Mesendoderm (in vitro differentiated cells): ENCODE measurements at regions not wholly inside any gene's neighbourhood (a gene's known extent, or its start where the extent isn't known, plus 50 kb on each side); places are given as distances from the start of the nearest gene placed in this dataset.

ENCODE experiments used
- DNase-seq: peaks from one replicate; pipeline ENCODE4 v3.0.0; 2013
- H2AK5ac ChIP-seq: 2 replicates; pipeline ENCODE4 v1.6.1; 2013; ENCODE audit warnings: low read length, inconsistent platforms
- H2BK120ac ChIP-seq: 2 replicates; pipeline ENCODE4 v1.6.1; 2013; ENCODE audit warnings: low read depth, mild to moderate bottlenecking, low read length, moderate library complexity, mixed read lengths
- H2BK15ac ChIP-seq: replicated peaks from 2 replicates; pipeline ENCODE4 v1.6.1; 2013; ENCODE audit warnings: low read depth, mild to moderate bottlenecking, moderate library complexity
- H2BK5ac ChIP-seq: 2 replicates; pipeline ENCODE4 v1.6.1; 2013; ENCODE audit warnings: low read length, inconsistent platforms
- H3K18ac ChIP-seq: 2 replicates; pipeline ENCODE4 v1.6.1; 2013; ENCODE audit warnings: mild to moderate bottlenecking, low read length, mixed read lengths
- H3K23ac ChIP-seq: one replicate; pipeline ENCODE4 v1.6.1; 2013; ENCODE audit warnings: low read length
- H3K27ac ChIP-seq: 2 replicates; pipeline ENCODE4 v1.5.1; 2013; ENCODE audit warnings: low read depth, mild to moderate bottlenecking, inconsistent platforms, low read length, moderate library complexity
- H3K27me3 ChIP-seq: 2 replicates; pipeline ENCODE4 v1.6.1; 2013; ENCODE audit warnings: low read length, control low read depth, mild to moderate bottlenecking, inconsistent platforms; ENCODE audit not compliant: insufficient read depth, poor library complexity
- H3K36me3 ChIP-seq: 2 replicates; pipeline ENCODE4 v1.6.1; 2013; ENCODE audit warnings: low read length, inconsistent platforms; ENCODE audit not compliant: control insufficient read depth, insufficient read depth
- H3K4ac ChIP-seq: one replicate; pipeline ENCODE4 v1.6.1; 2013; ENCODE audit warnings: low read depth, mild to moderate bottlenecking, low read length, moderate library complexity
- H3K4me1 ChIP-seq: 2 replicates; pipeline ENCODE4 v1.6.1; 2013; ENCODE audit warnings: low read depth, low read length, inconsistent platforms; ENCODE audit not compliant: control insufficient read depth
- H3K4me2 ChIP-seq: 2 replicates; pipeline ENCODE4 v1.6.1; 2013; ENCODE audit warnings: low read length
- H3K4me3 ChIP-seq: 2 replicates; pipeline ENCODE4 v1.5.1; 2013; ENCODE audit warnings: mild to moderate bottlenecking, low read length
- H3K56ac ChIP-seq: one replicate; pipeline ENCODE4 v1.6.1; 2013; ENCODE audit warnings: low read length
- H3K79me1 ChIP-seq: 2 replicates; pipeline ENCODE4 v1.6.1; 2013; ENCODE audit warnings: low read length, inconsistent platforms
- H3K79me2 ChIP-seq: 2 replicates; pipeline ENCODE4 v1.6.1; 2013; ENCODE audit warnings: mild to moderate bottlenecking, low read length; ENCODE audit not compliant: control insufficient read depth, insufficient read depth
- H3K9ac ChIP-seq: 2 replicates; pipeline ENCODE4 v1.6.1; 2013; ENCODE audit warnings: low read length, inconsistent platforms
- H4K5ac ChIP-seq: one replicate; pipeline ENCODE4 v1.6.1; 2013; ENCODE audit warnings: low read length
- H4K8ac ChIP-seq: one replicate; pipeline ENCODE4 v1.6.1; 2013; ENCODE audit warnings: low read depth, mild to moderate bottlenecking, control low read depth, low read length, moderate library complexity
- WGBS: extraction: QIAGEN DNeasy Blood & Tissue Kit; methylation state at CpG from one replicate; pipeline ENCODE4 v1.1.7; 2013; ENCODE audit warnings: low lambda C conversion rate, missing lambda C conversion rate; ENCODE audit not compliant: insufficient coverage; ENCODE audit errors: extremely low coverage; 5-methylcytosine and 5-hydroxymethylcytosine counted together

- H3K4me3 ChIP-seq, result no peak overlapping the region
- H4K5ac ChIP-seq, result no peak overlapping the region
- H3K79me1 ChIP-seq, result no peaks in the 10 kb centered on the region
- H2BK5ac ChIP-seq, result no peak overlapping the region
- H3K4me2 ChIP-seq, result no peak overlapping the region
- no peak overlapping the region for H2BK15ac ChIP-seq
- no peaks in the 10 kb centered on the region for H3K4me1 ChIP-seq
- no peak overlapping the region for H3K4ac ChIP-seq
- no peaks in the 10 kb centered on the region for H3K27me3 ChIP-seq
- H3K23ac ChIP-seq, result no peak overlapping the region
- no peak overlapping the region for H2AK5ac ChIP-seq
- H2BK120ac ChIP-seq, result no peak overlapping the region
- DNase-seq, result peak; percentile 71
- no peak overlapping the region for H3K9ac ChIP-seq
- no peak overlapping the region for H3K56ac ChIP-seq
- no peaks in the 10 kb centered on the region for H3K36me3 ChIP-seq
- no CpG with 5 or more reads among the region's 1 CpG for WGBS
- H3K27ac ChIP-seq, result no peak overlapping the region
- H3K79me2 ChIP-seq, result no peaks in the 10 kb centered on the region
- no peak overlapping the region for H4K8ac ChIP-seq
- no peak overlapping the region for H3K18ac ChIP-seq
These were observed 352.7 kb downstream of the TSN start for GRCh38 chr2:122108186-122108585.

GRCh38 chr2:122112216-122113005 lies 357.0 kb downstream of the TSN start:
- no peak overlapping the region for H4K5ac ChIP-seq
- no peak overlapping the region for H2BK5ac ChIP-seq
- no CpG with 5 or more reads among the region's 12 CpGs for WGBS
- no peak for DNase-seq
- H3K9ac ChIP-seq, result no peak overlapping the region
- H3K27ac ChIP-seq, result no peak overlapping the region
- no peaks in the 10 kb centered on the region for H3K79me2 ChIP-seq
- no peak overlapping the region for H3K56ac ChIP-seq
- no peaks in the 10 kb centered on the region for H3K36me3 ChIP-seq
- H2BK15ac ChIP-seq, result no peak overlapping the region
- H3K4me3 ChIP-seq, result no peak overlapping the region
- H3K4me1 ChIP-seq, result no peaks in the 10 kb centered on the region
- no peaks in the 10 kb centered on the region for H3K27me3 ChIP-seq
- no peaks in the 10 kb centered on the region for H3K79me1 ChIP-seq
- no peak overlapping the region for H3K4ac ChIP-seq
- no peak overlapping the region for H2AK5ac ChIP-seq
- H3K23ac ChIP-seq, result no peak overlapping the region
- no peak overlapping the region for H4K8ac ChIP-seq
- H3K18ac ChIP-seq, result no peak overlapping the region
- H2BK120ac ChIP-seq, result no peak overlapping the region
- no peak overlapping the region for H3K4me2 ChIP-seq

GRCh38 chr2:122114421-122114820 lies 359.0 kb downstream of the TSN start:
- Histone ChIP-seq H2BK5ac (no peak overlapping the region), H3K79me1 (no peaks in the 10 kb centered on the region), H3K23ac (no peak overlapping the region), H3K4me3 (no peak overlapping the region), H4K5ac (no peak overlapping the region), H3K27ac (no peak overlapping the region), H3K79me2 (no peaks in the 10 kb centered on the region), H2BK120ac (no peak overlapping the region), H3K36me3 (no peaks in the 10 kb centered on the region), H3K18ac (peak overlapping the region; percentile 88), H2AK5ac (no peak overlapping the region), H3K27me3 (no peaks in the 10 kb centered on the region), H3K9ac (no peak overlapping the region), H2BK15ac (no peak overlapping the region), H3K56ac (no peak overlapping the region), H3K4me1 (no peaks in the 10 kb centered on the region), H3K4ac (no peak overlapping the region), H3K4me2 (no peak overlapping the region), H4K8ac (peak overlapping the region; percentile 82)
- WGBS, result no CpG with 5 or more reads among the region's 2 CpGs
- DNase-seq, result no peak

- no peak for DNase-seq
- WGBS, result no CpG with 5 or more reads among the region's 2 CpGs
- no peak overlapping the region for H3K23ac ChIP-seq
- H3K79me1 ChIP-seq, result no peaks in the 10 kb centered on the region
- no peak overlapping the region for H3K56ac ChIP-seq
- no peak overlapping the region for H2BK15ac ChIP-seq
- no peaks in the 10 kb centered on the region for H3K27me3 ChIP-seq
- H3K9ac ChIP-seq, result no peak overlapping the region
- H3K4me1 ChIP-seq, result no peaks in the 10 kb centered on the region
- H3K18ac ChIP-seq, result no peak overlapping the region
- no peak overlapping the region for H2BK120ac ChIP-seq
- no peak overlapping the region for H3K27ac ChIP-seq
- no peaks in the 10 kb centered on the region for H3K79me2 ChIP-seq
- no peaks in the 10 kb centered on the region for H3K36me3 ChIP-seq
- no peak overlapping the region for H3K4me2 ChIP-seq
- no peak overlapping the region for H4K8ac ChIP-seq
- H3K4ac ChIP-seq, result no peak overlapping the region
- H4K5ac ChIP-seq, result no peak overlapping the region
- no peak overlapping the region for H2BK5ac ChIP-seq
- no peak overlapping the region for H3K4me3 ChIP-seq
- no peak overlapping the region for H2AK5ac ChIP-seq
These were observed 361.9 kb downstream of the TSN start for GRCh38 chr2:122117371-122117770.

- Histone ChIP-seq H2BK15ac (no peak overlapping the region), H3K79me2 (no peaks in the 10 kb centered on the region), H3K18ac (no peak overlapping the region), H2BK5ac (no peak overlapping the region), H3K4me2 (no peak overlapping the region), H3K23ac (no peak overlapping the region), H4K5ac (no peak overlapping the region), H3K36me3 (no peaks in the 10 kb centered on the region), H3K9ac (no peak overlapping the region), H3K79me1 (no peaks in the 10 kb centered on the region), H3K27ac (no peak overlapping the region), H2BK120ac (no peak overlapping the region), H3K4me3 (no peak overlapping the region), H3K4me1 (no peaks in the 10 kb centered on the region), H2AK5ac (no peak overlapping the region), H4K8ac (no peak overlapping the region), H3K4ac (no peak overlapping the region), H3K56ac (no peak overlapping the region), H3K27me3 (no peaks in the 10 kb centered on the region)
- peak; percentile 31 for DNase-seq
- WGBS, result no CpG with 5 or more reads among the region's 1 CpG
These were observed 373.9 kb downstream of the TSN start for GRCh38 chr2:122129399-122129798.
